ENCODE measurements at regions not wholly inside any gene's neighbourhood (a gene's known extent, or its start where the extent isn't known, plus 50 kb on each side); places are given as distances from the start of the nearest gene placed in this dataset.

GRCh38 chr10:3852147-3852904 lies 67.3 kb upstream of the KLF6 start (continued):
- no peak for TF ChIP-seq IRF9 (tag; IDR thresholded peaks at IDR 0.05)
- no peak for TF ChIP-seq ZNF282 (CRISPR knock-in tag; IDR thresholded peaks at IDR 0.05)
- no peak for TF ChIP-seq MCM3 (IDR thresholded peaks at IDR 0.05)
- no peak for TF ChIP-seq ETS2 (tag; IDR thresholded peaks at IDR 0.05; ENCODE audit: borderline replicate concordance, poor library complexity, severe bottlenecking)
- no peak for TF ChIP-seq ZNF407 (IDR thresholded peaks at IDR 0.05; ENCODE audit: low read depth)
- peak; percentile 96 for TF ChIP-seq SOX6 (IDR thresholded peaks at IDR 0.05)
- no peak for TF ChIP-seq HNRNPK (IDR thresholded peaks at IDR 0.05; ENCODE audit: low read depth, low read length, poor library complexity, severe bottlenecking)
- TF ChIP-seq HEY1 (CRISPR knock-in tag; IDR thresholded peaks at IDR 0.05; ENCODE audit: borderline replicate concordance), result no peak
- peak; percentile 100 for TF ChIP-seq ZNF79 (CRISPR knock-in tag; IDR thresholded peaks at IDR 0.05; ENCODE audit: low read depth)
- TF ChIP-seq TRIM28 (IDR thresholded peaks at IDR 0.05), result no peak
- TF ChIP-seq ZNF165 (CRISPR knock-in tag; IDR thresholded peaks at IDR 0.05; ENCODE audit: borderline replicate concordance), result no peak
- no peak; the same call in 1 of the 2 replicates for TF ChIP-seq EHMT2 (IDR thresholded peaks at IDR 0.05)
- no peak for TF ChIP-seq HOMEZ (CRISPR knock-in tag; IDR thresholded peaks at IDR 0.05)
- TF ChIP-seq THAP7 (CRISPR knock-in tag; IDR thresholded peaks at IDR 0.05), result no peak
- TF ChIP-seq ZC3H8 (IDR thresholded peaks at IDR 0.05), result no peak
- no peak for TF ChIP-seq ZKSCAN1 (IDR thresholded peaks at IDR 0.05; ENCODE audit: low read depth, low read length)
- TF ChIP-seq NFE2 (IDR thresholded peaks at IDR 0.05; ENCODE audit: low read depth), result peak; percentile 87
- no peak for TF ChIP-seq RBM15 (IDR thresholded peaks at IDR 0.05; ENCODE audit: insufficient read depth, low read length)
- TF ChIP-seq ZNF146 (CRISPR knock-in tag; IDR thresholded peaks at IDR 0.05; ENCODE audit: unreplicated experiment), result no peak

All from K562 (cell line).